Endothelial cell of umbilical vein (primary cell): ENCODE measurements at regions not wholly inside any gene's neighbourhood (a gene's known extent, or its start where the extent isn't known, plus 50 kb on each side); places are given as distances from the start of the nearest gene placed in this dataset.

ENCODE experiments used
- TF ChIP-seq, protein P1 (sequence below), 2 donors: IDR thresholded peaks; 1 replicate in 1 of 2; 2 replicates in 1 of 2; pipeline ENCODE4 v1.5.1; 2011; ENCODE audit warnings: low read length in 2 of 2, mild to moderate bottlenecking in 2 of 2, moderate library complexity in 2 of 2, control low read depth in 1 of 2, inconsistent platforms in 1 of 2, low read depth in 1 of 2; ENCODE audit not compliant: insufficient read depth in 1 of 2; ENCODE audit errors: extremely low read depth in 1 of 2
- TF ChIP-seq, protein P2 (sequence below): IDR thresholded peaks from 2 replicates; pipeline ENCODE4 v1.6.1; 2011; ENCODE audit not compliant: insufficient read depth, insufficient read length

DNA sequence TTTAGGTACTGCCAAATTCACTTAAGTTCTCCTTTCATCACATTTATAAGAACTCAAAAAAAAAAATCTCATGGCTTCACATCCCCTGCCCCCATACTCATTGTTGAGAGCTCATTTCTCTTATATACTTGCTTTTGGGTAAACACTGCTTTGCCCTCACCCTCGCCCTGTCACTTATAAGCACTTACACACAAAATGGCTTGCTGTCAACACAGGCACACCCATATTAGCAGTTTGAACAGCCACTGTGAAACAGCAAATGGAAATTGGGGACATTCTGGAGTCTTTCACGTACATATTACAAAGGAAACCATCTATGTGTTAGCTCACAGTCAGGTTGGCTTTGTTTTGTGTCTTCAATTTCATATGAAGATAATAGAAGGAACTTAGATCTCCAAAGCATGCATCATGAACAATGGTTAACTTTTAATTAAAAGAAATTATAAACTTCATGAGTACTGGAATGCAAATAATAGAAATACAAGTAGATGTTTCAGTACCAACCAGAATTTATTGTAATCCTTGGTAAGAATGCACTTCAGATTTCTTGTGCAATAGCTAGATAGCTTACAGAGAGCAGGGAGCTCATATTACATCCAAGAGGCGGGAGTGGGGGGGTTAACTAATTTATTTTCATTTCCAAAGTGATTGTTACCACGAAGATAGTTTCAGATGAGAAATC, 272.2 kb downstream of the ALG10B start:
- TF ChIP-seq, protein P1, sequence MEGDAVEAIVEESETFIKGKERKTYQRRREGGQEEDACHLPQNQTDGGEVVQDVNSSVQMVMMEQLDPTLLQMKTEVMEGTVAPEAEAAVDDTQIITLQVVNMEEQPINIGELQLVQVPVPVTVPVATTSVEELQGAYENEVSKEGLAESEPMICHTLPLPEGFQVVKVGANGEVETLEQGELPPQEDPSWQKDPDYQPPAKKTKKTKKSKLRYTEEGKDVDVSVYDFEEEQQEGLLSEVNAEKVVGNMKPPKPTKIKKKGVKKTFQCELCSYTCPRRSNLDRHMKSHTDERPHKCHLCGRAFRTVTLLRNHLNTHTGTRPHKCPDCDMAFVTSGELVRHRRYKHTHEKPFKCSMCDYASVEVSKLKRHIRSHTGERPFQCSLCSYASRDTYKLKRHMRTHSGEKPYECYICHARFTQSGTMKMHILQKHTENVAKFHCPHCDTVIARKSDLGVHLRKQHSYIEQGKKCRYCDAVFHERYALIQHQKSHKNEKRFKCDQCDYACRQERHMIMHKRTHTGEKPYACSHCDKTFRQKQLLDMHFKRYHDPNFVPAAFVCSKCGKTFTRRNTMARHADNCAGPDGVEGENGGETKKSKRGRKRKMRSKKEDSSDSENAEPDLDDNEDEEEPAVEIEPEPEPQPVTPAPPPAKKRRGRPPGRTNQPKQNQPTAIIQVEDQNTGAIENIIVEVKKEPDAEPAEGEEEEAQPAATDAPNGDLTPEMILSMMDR (IDR thresholded peaks at IDR 0.05; ENCODE audit: extremely low read depth in 1 of 2, insufficient read depth in 1 of 2, low read depth in 1 of 2, low read length in 2 of 2) = no peak
- TF ChIP-seq, protein P2, sequence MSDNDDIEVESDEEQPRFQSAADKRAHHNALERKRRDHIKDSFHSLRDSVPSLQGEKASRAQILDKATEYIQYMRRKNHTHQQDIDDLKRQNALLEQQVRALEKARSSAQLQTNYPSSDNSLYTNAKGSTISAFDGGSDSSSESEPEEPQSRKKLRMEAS = no peak
